ENCODE measurements at regions not wholly inside any gene's neighbourhood (a gene's known extent, or its start where the extent isn't known, plus 50 kb on each side); places are given as distances from the start of the nearest gene placed in this dataset.
"Not testable (repeated sequence)": the region's sequence is repeated elsewhere in the genome, so short reads cannot be mapped to it uniquely, and the experiment has no call there.

DNA sequence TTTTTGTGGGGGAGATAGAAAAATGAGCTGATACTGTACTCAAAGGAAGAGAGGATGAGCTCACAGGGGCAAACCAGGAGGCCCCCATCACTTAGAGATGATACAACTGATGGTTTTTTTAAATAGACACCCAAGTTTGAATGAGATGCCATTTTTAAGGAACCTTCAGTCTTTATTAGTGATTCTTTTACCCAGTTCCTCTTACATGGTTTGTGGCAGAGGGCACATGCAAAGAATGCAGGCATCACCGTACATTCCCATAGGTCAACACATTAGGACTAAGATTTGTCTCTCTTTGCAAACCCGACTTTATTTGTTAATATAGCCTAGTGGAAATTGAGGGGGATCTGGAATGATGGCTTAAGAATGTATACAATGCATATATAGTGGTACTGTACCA, 250.9 kb downstream of the ASXL3 start:
- no peaks in the 10 kb centered on the region for H3K4me1 ChIP-seq
- ATAC-seq (no peak), DNase-seq (no peak)
- H3K27me3 ChIP-seq, result no peaks in the 10 kb centered on the region
- 69% methylated on average over 2 of the region's 2 CpGs for WGBS, 2 donors
- H3K36me3 ChIP-seq (replicated peaks in 1 of 2; ENCODE audit: insufficient read depth in 1 of 2, low read depth in 2 of 2), result no peaks in the 10 kb centered on the region
- TF ChIP-seq, protein P1, sequence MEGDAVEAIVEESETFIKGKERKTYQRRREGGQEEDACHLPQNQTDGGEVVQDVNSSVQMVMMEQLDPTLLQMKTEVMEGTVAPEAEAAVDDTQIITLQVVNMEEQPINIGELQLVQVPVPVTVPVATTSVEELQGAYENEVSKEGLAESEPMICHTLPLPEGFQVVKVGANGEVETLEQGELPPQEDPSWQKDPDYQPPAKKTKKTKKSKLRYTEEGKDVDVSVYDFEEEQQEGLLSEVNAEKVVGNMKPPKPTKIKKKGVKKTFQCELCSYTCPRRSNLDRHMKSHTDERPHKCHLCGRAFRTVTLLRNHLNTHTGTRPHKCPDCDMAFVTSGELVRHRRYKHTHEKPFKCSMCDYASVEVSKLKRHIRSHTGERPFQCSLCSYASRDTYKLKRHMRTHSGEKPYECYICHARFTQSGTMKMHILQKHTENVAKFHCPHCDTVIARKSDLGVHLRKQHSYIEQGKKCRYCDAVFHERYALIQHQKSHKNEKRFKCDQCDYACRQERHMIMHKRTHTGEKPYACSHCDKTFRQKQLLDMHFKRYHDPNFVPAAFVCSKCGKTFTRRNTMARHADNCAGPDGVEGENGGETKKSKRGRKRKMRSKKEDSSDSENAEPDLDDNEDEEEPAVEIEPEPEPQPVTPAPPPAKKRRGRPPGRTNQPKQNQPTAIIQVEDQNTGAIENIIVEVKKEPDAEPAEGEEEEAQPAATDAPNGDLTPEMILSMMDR (IDR thresholded peaks at IDR 0.05), result no peak
- no peak for TF ChIP-seq POLR2A (IDR thresholded peaks at IDR 0.05)
- no peak overlapping the region for H3K4me3 ChIP-seq
- intact Hi-C loops (cut with DNase I), result no loop called here
- no peaks in the 10 kb centered on the region for H3K9me3 ChIP-seq
- H3K27ac ChIP-seq, result no peak overlapping the region

DNA sequence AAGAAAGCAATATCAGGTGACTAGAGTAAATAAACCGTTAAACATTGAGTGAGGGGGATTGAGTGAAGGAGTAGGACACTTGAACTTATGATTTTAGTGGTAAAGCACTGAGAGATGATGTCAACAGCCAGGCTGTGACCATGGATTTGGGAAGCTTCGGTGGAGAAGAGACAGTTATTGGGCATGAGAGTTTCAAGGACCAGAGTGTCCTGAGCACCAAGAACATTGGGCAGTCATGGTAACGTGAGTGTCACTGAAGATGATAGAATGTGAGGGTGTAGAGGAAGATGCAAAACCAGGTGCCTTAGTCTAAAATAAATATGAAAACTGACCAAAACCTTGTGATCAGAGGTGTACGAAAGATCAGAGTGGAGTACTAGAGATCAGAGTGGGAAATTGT, 248.1 kb downstream of the ASXL3 start:
- H3K27me3 ChIP-seq, result no peaks in the 10 kb centered on the region
- no peak overlapping the region for H3K27ac ChIP-seq
- no peak for ATAC-seq
- intact Hi-C loops (cut with DNase I), result no loop called here
- H3K4me1 ChIP-seq, result peaks cover 10% of the 10 kb centered on the region
- no peaks in the 10 kb centered on the region for H3K36me3 ChIP-seq (replicated peaks in 1 of 2; ENCODE audit: insufficient read depth in 1 of 2, low read depth in 2 of 2)
- no peaks in the 10 kb centered on the region for H3K9me3 ChIP-seq
- no peak overlapping the region for H3K4me3 ChIP-seq
- DNase-seq, result no peak
- 74% methylated on average over 4 of the region's 4 CpGs for WGBS, 2 donors
- TF ChIP-seq, protein P1 (IDR thresholded peaks at IDR 0.05), result no peak
- no peak for TF ChIP-seq POLR2A (IDR thresholded peaks at IDR 0.05)

DNA sequence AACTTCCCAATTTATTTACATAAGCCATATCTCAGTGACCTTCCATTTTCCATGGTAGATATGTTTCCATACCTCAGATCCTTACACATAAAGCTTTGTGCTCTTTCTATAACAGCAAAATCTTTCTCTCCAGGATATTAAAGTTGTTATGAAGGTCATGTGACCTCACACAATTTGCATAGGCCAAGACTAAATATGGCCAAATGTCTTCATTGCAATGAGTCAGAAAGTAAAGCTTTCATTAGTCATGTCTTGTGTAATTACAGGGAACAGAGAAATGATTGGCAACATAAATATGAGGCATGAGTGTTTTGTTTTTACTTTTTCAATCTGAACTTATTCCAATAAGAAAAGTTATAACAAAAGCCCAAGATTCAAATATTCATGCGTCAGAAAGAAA, 243.5 kb downstream of the ASXL3 start:
- no peaks in the 10 kb centered on the region for H3K9me3 ChIP-seq
- H3K27me3 ChIP-seq, result no peaks in the 10 kb centered on the region
- DNase-seq (no peak), ATAC-seq (peak; percentile 78)
- TF ChIP-seq, protein P1 (IDR thresholded peaks at IDR 0.05), result no peak
- no peak for TF ChIP-seq POLR2A (IDR thresholded peaks at IDR 0.05)
- no peak overlapping the region for H3K4me3 ChIP-seq
- H3K36me3 ChIP-seq (replicated peaks in 1 of 2; ENCODE audit: insufficient read depth in 1 of 2, low read depth in 2 of 2), result no peaks in the 10 kb centered on the region
- intact Hi-C loops (cut with DNase I), result no loop called here
- H3K4me1 ChIP-seq, result peaks cover 13% of the 10 kb centered on the region
- H3K27ac ChIP-seq, result peak overlapping the region in 2 of 4 donors; percentile 49 to 67
- WGBS, 2 donors, result 82 to 85% methylated on average over 1 of the region's 1 CpG

DNA sequence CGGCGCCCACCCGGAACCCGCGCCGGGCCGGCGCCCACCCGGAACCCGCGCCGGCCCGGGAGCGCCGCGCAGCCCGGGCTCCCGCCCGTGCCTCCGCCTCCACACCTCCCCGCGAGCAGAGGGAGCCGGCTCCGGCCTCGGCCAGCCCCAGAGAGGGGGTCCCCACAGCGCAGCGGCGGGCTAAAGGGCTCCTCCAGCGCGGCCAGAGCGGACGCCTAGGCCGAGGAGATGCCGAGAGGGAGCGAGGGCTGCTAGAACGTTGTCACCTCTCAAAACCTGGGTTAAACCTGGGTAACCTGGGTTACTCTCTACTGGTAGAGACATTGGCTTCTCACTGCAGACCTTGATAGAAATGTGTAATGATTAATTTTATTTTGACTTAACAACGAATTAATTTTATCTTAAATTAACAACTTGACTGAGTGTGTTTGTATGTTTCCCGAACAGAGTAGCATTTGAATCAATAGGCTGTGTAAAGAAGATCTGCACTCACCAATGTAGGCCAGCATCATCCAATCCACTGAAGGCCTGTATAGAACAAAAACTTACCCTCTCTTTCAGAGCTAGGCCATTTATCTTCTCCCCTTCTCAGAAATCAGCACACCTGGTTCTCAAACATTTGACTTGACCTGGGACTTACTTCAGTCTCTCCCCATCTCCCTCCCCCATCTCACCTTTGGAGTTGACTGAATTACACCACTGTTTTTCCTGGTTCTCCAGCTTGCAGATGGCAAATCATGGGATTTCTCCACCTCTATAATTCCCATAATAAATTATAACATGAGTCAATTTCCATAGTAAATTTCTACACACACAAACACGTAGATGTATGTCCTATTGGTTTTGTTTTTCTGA, 242.7 kb downstream of the ASXL3 start:
- no peaks in the 10 kb centered on the region for H3K36me3 ChIP-seq (replicated peaks in 1 of 2; ENCODE audit: insufficient read depth in 1 of 2, low read depth in 2 of 2)
- H3K27ac ChIP-seq, result peak overlapping the region in 3 of 4 donors; percentile 46 to 67 (median 49)
- H3K9me3 ChIP-seq, result no peaks in the 10 kb centered on the region
- intact Hi-C loops (cut with DNase I), result no loop called here
- 29 to 42% methylated on average over 3 to 20 of the region's 39 CpGs for WGBS, 2 donors
- peaks cover 13% of the 10 kb centered on the region for H3K4me1 ChIP-seq
- DNase-seq, result peak; percentile 19 to 35 (median 23)
- peak; percentile 49 for ATAC-seq
- no peaks in the 10 kb centered on the region for H3K27me3 ChIP-seq
- H3K4me3 ChIP-seq, result no peak overlapping the region
- TF ChIP-seq, protein P1 (IDR thresholded peaks at IDR 0.05), result no peak
- peak in 1 of 3 donors; percentile 19 for TF ChIP-seq POLR2A (IDR thresholded peaks at IDR 0.05)

DNA sequence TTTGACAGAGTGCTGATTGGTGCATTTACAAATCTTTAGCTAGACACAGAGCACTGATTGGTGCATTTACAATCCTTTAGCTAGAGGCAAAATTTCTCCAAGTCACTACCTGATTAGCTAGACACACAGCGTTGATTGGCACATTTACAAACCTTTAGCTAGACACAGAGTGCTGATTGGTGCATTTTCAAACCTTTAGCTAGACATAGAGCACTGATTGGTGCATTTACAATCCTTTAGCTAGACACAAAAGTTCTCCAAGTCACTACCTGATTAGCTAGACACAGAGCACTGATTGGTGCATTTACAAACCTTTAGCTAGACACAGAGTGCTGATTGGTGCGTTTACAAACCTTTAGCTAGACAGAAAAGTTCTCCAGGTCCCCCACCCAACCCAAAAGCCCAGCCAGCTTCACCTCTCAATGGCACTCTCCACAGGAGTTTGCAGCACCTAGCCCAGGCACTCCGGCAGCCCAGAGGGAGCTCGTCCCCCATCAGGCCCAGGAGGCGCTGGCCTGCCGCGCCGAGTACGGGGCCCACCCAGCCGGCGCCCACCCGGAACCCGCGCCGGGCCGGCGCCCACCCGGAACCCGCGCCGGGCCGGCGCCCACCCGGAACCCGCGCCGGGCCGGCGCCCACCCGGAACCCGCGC, 241.8 kb downstream of the ASXL3 start:
- H3K27me3 ChIP-seq; intact Hi-C loops (cut with DNase I); H3K4me3 ChIP-seq; H3K27ac ChIP-seq; H3K36me3 ChIP-seq (replicated peaks in 1 of 2; ENCODE audit: insufficient read depth in 1 of 2, low read depth in 2 of 2); H3K9me3 ChIP-seq: not testable (repeated sequence)
- peaks cover 13% of the 10 kb centered on the region for H3K4me1 ChIP-seq
- 90 to 91% methylated on average over 1 to 9 of the region's 32 CpGs for WGBS, 2 donors
- DNase-seq (peak in 1 of 4 donors; percentile 19), ATAC-seq (peak; percentile 22)

Measured in body of pancreas (tissue), 4 donors.